GM23338 (cell line): ENCODE measurements at regions not wholly inside any gene's neighbourhood (a gene's known extent, or its start where the extent isn't known, plus 50 kb on each side); places are given as distances from the start of the nearest gene placed in this dataset.

Experiments
- ATAC-seq: fragments of 200-7000 bp; cut with Tn5 transposase; 3 replicates; pipeline ENCODE4 v1.9.1; 2020
- DNase-seq: peaks from one replicate; pipeline ENCODE4 v3.0.0-alpha.2; 2015; ENCODE audit warnings: low spot score
- H2AFZ ChIP-seq: fragments of 200-600 bp; sonication (generic); 2 replicates; pipeline ENCODE4 v1.8.0; 2016; ENCODE audit warnings: antibody characterized with exemption, mild to moderate bottlenecking, moderate library complexity
- H3F3A ChIP-seq: fragments of 200-600 bp; sonication (generic); replicated peaks from 2 replicates; pipeline ENCODE4 v1.8.0; 2017; ENCODE audit warnings: antibody characterized with exemption, mixed run types, low read depth
- H3K27ac ChIP-seq: fragments of 200-600 bp; sonication (generic); 2 replicates; pipeline ENCODE4 v1.6.1; 2016; ENCODE audit warnings: low read depth
- H3K27me3 ChIP-seq: fragments of 200-600 bp; sonication (generic); 2 replicates; pipeline ENCODE4 v1.8.0; 2016; ENCODE audit warnings: mild to moderate bottlenecking, mixed run types, moderate library complexity; ENCODE audit not compliant: insufficient read depth
- H3K36me3 ChIP-seq: fragments of 200-600 bp; sonication (generic); 2 replicates; pipeline ENCODE4 v1.8.0; 2016; ENCODE audit warnings: mild to moderate bottlenecking; ENCODE audit not compliant: insufficient read depth
- H3K4me1 ChIP-seq: fragments of 200-600 bp; sonication (generic); 2 replicates; pipeline ENCODE4 v1.8.0; 2016; ENCODE audit warnings: mild to moderate bottlenecking, moderate library complexity; ENCODE audit not compliant: insufficient read depth
- H3K4me2 ChIP-seq: fragments of 200-600 bp; sonication (generic); 2 replicates; pipeline ENCODE4 v1.7.1; 2017; ENCODE audit warnings: mixed run types
- H3K4me3 ChIP-seq: fragments of 200-600 bp; sonication (generic); 2 replicates; pipeline ENCODE4 v1.6.1; 2016; ENCODE audit warnings: mixed run types
- H3K79me2 ChIP-seq: fragments of 200-600 bp; sonication (generic); replicated peaks from 2 replicates; pipeline ENCODE4 v1.8.0; 2017; ENCODE audit warnings: mild to moderate bottlenecking; ENCODE audit not compliant: insufficient read depth
- H3K9me2 ChIP-seq: fragments of 200-600 bp; sonication (generic); 2 replicates; pipeline ENCODE4 v1.8.0; 2017; ENCODE audit not compliant: insufficient read depth
- H4K20me1 ChIP-seq: fragments of 200-600 bp; sonication (generic); replicated peaks from 2 replicates; pipeline ENCODE4 v1.8.0; 2017; ENCODE audit warnings: mild to moderate bottlenecking; ENCODE audit not compliant: insufficient read depth
- H3K27ac Mint-ChIP-seq: 2 replicates; pipeline ENCODE4 v1.8.0; 2020; ENCODE audit warnings: inconsistent platforms, mild to moderate bottlenecking, moderate library complexity, mixed read lengths
- H3K27me3 Mint-ChIP-seq: 3 replicates; pipeline ENCODE4 v1.8.0; 2022; ENCODE audit warnings: low read depth, mild to moderate bottlenecking, moderate library complexity, mixed read lengths, inconsistent platforms; ENCODE audit not compliant: insufficient read depth, poor library complexity
- H3K36me3 Mint-ChIP-seq: 3 replicates; pipeline ENCODE4 v1.8.0; 2021; ENCODE audit warnings: low read depth, mild to moderate bottlenecking, inconsistent platforms, moderate library complexity, mixed read lengths
- H3K4me1 Mint-ChIP-seq: 3 replicates; pipeline ENCODE4 v1.8.0; 2020; ENCODE audit warnings: mild to moderate bottlenecking, inconsistent platforms, mixed read lengths
- H3K4me3 Mint-ChIP-seq: 3 replicates; pipeline ENCODE4 v1.8.0; 2021; ENCODE audit warnings: moderate library complexity, mild to moderate bottlenecking, inconsistent platforms, mixed read lengths
- H3K9me3 Mint-ChIP-seq: 3 replicates; pipeline ENCODE4 v1.8.0; 2020; ENCODE audit warnings: moderate library complexity, mild to moderate bottlenecking, inconsistent platforms, mixed read lengths
- CREB1 ChIP-seq: fragments of 250-450 bp; sonication (Bioruptor Pico); IDR thresholded peaks from 2 replicates; pipeline ENCODE4 v1.5.0; 2020; ENCODE audit warnings: low read depth, mild to moderate bottlenecking, moderate library complexity
- EZH2 ChIP-seq: fragments of 200-600 bp; sonication (generic); IDR thresholded peaks from one replicate; pipeline ENCODE4 v1.8.0; 2017; ENCODE audit warnings: antibody characterized with exemption, mild to moderate bottlenecking, low read depth; ENCODE audit not compliant: unreplicated experiment
- EZH2phosphoT487 ChIP-seq: fragments of 200-600 bp; sonication (generic); IDR thresholded peaks from one replicate; pipeline ENCODE4 v1.8.1; 2018; ENCODE audit warnings: antibody characterized with exemption; ENCODE audit not compliant: unreplicated experiment
- JUNB ChIP-seq: IDR thresholded peaks from one replicate; pipeline ENCODE4 v1.6.1; 2016; ENCODE audit warnings: antibody characterized with exemption; ENCODE audit not compliant: unreplicated experiment
- NANOG ChIP-seq: IDR thresholded peaks from 2 replicates; pipeline ENCODE4 v1.6.1; 2016; ENCODE audit warnings: antibody characterized with exemption, borderline replicate concordance
- POLR2AphosphoS5 ChIP-seq: IDR thresholded peaks from 2 replicates; pipeline ENCODE4 v1.6.1; 2016; ENCODE audit warnings: antibody characterized with exemption, low read depth
- STAT1 ChIP-seq: IDR thresholded peaks from one replicate; pipeline ENCODE4 v1.6.1; 2016; ENCODE audit warnings: antibody characterized with exemption; ENCODE audit not compliant: unreplicated experiment
- ZNF114 ChIP-seq: fragments of 250-450 bp; sonication (Bioruptor Pico); IDR thresholded peaks from 2 replicates; pipeline ENCODE4 v1.5.0; 2020; ENCODE audit warnings: mild to moderate bottlenecking, moderate library complexity
- ZNF331 ChIP-seq: fragments of 250-450 bp; sonication (Bioruptor Pico); IDR thresholded peaks from 2 replicates; pipeline ENCODE4 v1.5.0; 2020; ENCODE audit warnings: low read depth, mild to moderate bottlenecking, moderate library complexity
- TF ChIP-seq, protein P1 (sequence below): IDR thresholded peaks from 2 replicates; pipeline ENCODE4 v1.6.1; 2016; ENCODE audit warnings: antibody characterized with exemption
- TF ChIP-seq, protein P2 (sequence below): fragments of 250-450 bp; sonication (Bioruptor Pico); IDR thresholded peaks from 2 replicates; pipeline ENCODE4 v1.5.0; 2020; ENCODE audit warnings: mild to moderate bottlenecking, moderate library complexity
- TF ChIP-seq, protein P3 (sequence below), 2 experiments: fragments of 200-600 bp in 1 of 2; sonication (generic) in 1 of 2; conservative IDR thresholded peaks; 2 replicates each; pipeline versions ENCODE4 v1.5.1 to v1.6.1; 2016 to 2017; ENCODE audit warnings: antibody characterized with exemption in 2 of 2, low read depth in 2 of 2, mild to moderate bottlenecking in 2 of 2, moderate library complexity in 1 of 2
- TF ChIP-seq, protein P4 (sequence below): IDR thresholded peaks from one replicate; pipeline ENCODE4 v1.6.1; 2018; ENCODE audit warnings: antibody characterized with exemption; ENCODE audit not compliant: unreplicated experiment

DNA sequence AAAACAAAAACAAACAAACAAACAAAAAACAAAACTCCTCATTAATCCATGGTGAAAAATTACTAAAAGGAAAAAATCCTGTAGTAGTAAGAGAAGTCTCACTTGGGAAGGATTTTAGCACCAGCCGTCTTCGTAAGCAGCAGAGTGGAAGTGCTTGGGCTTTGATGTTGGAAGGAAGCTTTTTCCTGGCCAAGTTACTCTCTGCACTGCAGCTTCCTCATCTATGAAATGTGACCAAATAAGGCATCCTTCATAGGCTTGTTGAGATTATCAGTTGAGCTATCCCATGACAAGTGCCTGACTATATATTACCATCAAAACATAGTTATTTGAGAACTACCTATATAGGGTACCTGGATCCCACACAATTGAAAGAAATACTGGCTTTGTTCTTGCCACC lies 436.4 kb upstream of the ONECUT1 start:
- no peak overlapping the region for H2AFZ ChIP-seq
- no peak overlapping the region for H3K27ac ChIP-seq
- H3K9me2 ChIP-seq, result no peaks in the 10 kb centered on the region
- H3K4me2 ChIP-seq, result no peak overlapping the region
- Mint-ChIP-seq H3K4me3 (no peak overlapping the region), H3K4me1 (no peaks in the 10 kb centered on the region), H3K36me3 (no peaks in the 10 kb centered on the region), H3K27me3 (no peaks in the 10 kb centered on the region), H3K9me3 (no peaks in the 10 kb centered on the region), H3K27ac (no peak overlapping the region)
- H3K36me3 ChIP-seq, result no peaks in the 10 kb centered on the region
- no peak overlapping the region for H3K4me3 ChIP-seq
- no peak for DNase-seq
- TF ChIP-seq NANOG, result no peak
- no peak for TF ChIP-seq CREB1
- no peak for TF ChIP-seq STAT1
- TF ChIP-seq POLR2AphosphoS5, result no peak
- TF ChIP-seq JUNB, result no peak
- no peak for TF ChIP-seq ZNF331 (CRISPR knock-in tag)
- TF ChIP-seq EZH2, result no peak
- TF ChIP-seq, protein P1, sequence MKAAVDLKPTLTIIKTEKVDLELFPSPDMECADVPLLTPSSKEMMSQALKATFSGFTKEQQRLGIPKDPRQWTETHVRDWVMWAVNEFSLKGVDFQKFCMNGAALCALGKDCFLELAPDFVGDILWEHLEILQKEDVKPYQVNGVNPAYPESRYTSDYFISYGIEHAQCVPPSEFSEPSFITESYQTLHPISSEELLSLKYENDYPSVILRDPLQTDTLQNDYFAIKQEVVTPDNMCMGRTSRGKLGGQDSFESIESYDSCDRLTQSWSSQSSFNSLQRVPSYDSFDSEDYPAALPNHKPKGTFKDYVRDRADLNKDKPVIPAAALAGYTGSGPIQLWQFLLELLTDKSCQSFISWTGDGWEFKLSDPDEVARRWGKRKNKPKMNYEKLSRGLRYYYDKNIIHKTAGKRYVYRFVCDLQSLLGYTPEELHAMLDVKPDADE, result no peak
- TF ChIP-seq, protein P2, sequence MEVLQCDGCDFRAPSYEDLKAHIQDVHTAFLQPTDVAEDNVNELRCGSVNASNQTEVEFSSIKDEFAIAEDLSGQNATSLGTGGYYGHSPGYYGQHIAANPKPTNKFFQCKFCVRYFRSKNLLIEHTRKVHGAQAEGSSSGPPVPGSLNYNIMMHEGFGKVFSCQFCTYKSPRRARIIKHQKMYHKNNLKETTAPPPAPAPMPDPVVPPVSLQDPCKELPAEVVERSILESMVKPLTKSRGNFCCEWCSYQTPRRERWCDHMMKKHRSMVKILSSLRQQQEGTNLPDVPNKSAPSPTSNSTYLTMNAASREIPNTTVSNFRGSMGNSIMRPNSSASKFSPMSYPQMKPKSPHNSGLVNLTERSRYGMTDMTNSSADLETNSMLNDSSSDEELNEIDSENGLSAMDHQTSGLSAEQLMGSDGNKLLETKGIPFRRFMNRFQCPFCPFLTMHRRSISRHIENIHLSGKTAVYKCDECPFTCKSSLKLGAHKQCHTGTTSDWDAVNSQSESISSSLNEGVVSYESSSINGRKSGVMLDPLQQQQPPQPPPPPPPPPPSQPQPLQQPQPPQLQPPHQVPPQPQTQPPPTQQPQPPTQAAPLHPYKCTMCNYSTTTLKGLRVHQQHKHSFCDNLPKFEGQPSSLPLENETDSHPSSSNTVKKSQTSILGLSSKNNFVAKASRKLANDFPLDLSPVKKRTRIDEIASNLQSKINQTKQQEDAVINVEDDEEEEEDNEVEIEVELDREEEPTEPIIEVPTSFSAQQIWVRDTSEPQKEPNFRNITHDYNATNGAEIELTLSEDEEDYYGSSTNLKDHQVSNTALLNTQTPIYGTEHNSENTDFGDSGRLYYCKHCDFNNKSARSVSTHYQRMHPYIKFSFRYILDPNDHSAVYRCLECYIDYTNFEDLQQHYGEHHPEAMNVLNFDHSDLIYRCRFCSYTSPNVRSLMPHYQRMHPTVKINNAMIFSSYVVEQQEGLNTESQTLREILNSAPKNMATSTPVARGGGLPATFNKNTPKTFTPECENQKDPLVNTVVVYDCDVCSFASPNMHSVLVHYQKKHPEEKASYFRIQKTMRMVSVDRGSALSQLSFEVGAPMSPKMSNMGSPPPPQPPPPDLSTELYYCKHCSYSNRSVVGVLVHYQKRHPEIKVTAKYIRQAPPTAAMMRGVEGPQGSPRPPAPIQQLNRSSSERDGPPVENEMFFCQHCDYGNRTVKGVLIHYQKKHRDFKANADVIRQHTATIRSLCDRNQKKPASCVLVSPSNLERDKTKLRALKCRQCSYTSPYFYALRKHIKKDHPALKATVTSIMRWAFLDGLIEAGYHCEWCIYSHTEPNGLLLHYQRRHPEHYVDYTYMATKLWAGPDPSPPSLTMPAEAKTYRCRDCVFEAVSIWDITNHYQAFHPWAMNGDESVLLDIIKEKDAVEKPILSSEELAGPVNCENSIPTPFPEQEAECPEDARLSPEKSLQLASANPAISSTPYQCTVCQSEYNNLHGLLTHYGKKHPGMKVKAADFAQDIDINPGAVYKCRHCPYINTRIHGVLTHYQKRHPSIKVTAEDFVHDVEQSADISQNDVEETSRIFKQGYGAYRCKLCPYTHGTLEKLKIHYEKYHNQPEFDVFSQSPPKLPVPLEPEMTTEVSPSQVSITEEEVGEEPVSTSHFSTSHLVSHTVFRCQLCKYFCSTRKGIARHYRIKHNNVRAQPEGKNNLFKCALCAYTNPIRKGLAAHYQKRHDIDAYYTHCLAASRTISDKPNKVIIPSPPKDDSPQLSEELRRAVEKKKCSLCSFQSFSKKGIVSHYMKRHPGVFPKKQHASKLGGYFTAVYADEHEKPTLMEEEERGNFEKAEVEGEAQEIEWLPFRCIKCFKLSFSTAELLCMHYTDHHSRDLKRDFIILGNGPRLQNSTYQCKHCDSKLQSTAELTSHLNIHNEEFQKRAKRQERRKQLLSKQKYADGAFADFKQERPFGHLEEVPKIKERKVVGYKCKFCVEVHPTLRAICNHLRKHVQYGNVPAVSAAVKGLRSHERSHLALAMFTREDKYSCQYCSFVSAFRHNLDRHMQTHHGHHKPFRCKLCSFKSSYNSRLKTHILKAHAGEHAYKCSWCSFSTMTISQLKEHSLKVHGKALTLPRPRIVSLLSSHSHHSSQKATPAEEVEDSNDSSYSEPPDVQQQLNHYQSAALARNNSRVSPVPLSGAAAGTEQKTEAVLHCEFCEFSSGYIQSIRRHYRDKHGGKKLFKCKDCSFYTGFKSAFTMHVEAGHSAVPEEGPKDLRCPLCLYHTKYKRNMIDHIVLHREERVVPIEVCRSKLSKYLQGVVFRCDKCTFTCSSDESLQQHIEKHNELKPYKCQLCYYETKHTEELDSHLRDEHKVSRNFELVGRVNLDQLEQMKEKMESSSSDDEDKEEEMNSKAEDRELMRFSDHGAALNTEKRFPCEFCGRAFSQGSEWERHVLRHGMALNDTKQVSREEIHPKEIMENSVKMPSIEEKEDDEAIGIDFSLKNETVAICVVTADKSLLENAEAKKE, result no peak
- TF ChIP-seq, protein P3, sequence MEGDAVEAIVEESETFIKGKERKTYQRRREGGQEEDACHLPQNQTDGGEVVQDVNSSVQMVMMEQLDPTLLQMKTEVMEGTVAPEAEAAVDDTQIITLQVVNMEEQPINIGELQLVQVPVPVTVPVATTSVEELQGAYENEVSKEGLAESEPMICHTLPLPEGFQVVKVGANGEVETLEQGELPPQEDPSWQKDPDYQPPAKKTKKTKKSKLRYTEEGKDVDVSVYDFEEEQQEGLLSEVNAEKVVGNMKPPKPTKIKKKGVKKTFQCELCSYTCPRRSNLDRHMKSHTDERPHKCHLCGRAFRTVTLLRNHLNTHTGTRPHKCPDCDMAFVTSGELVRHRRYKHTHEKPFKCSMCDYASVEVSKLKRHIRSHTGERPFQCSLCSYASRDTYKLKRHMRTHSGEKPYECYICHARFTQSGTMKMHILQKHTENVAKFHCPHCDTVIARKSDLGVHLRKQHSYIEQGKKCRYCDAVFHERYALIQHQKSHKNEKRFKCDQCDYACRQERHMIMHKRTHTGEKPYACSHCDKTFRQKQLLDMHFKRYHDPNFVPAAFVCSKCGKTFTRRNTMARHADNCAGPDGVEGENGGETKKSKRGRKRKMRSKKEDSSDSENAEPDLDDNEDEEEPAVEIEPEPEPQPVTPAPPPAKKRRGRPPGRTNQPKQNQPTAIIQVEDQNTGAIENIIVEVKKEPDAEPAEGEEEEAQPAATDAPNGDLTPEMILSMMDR (conservative IDR thresholded peaks at IDR 0.05; ENCODE audit: low read depth in 2 of 2), result no peak
- no peak for TF ChIP-seq ZNF114 (CRISPR knock-in tag)
- TF ChIP-seq EZH2phosphoT487, result no peak
- TF ChIP-seq, protein P4, sequence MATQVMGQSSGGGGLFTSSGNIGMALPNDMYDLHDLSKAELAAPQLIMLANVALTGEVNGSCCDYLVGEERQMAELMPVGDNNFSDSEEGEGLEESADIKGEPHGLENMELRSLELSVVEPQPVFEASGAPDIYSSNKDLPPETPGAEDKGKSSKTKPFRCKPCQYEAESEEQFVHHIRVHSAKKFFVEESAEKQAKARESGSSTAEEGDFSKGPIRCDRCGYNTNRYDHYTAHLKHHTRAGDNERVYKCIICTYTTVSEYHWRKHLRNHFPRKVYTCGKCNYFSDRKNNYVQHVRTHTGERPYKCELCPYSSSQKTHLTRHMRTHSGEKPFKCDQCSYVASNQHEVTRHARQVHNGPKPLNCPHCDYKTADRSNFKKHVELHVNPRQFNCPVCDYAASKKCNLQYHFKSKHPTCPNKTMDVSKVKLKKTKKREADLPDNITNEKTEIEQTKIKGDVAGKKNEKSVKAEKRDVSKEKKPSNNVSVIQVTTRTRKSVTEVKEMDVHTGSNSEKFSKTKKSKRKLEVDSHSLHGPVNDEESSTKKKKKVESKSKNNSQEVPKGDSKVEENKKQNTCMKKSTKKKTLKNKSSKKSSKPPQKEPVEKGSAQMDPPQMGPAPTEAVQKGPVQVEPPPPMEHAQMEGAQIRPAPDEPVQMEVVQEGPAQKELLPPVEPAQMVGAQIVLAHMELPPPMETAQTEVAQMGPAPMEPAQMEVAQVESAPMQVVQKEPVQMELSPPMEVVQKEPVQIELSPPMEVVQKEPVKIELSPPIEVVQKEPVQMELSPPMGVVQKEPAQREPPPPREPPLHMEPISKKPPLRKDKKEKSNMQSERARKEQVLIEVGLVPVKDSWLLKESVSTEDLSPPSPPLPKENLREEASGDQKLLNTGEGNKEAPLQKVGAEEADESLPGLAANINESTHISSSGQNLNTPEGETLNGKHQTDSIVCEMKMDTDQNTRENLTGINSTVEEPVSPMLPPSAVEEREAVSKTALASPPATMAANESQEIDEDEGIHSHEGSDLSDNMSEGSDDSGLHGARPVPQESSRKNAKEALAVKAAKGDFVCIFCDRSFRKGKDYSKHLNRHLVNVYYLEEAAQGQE, result no peak
- no peaks in the 10 kb centered on the region for H3K4me1 ChIP-seq
- H3F3A ChIP-seq, result no peaks in the 10 kb centered on the region
- no peaks in the 10 kb centered on the region for H4K20me1 ChIP-seq
- no peaks in the 10 kb centered on the region for H3K27me3 ChIP-seq
- ATAC-seq, result no peak
- H3K79me2 ChIP-seq, result no peaks in the 10 kb centered on the region
